Natural killer cell (primary cell): ENCODE measurements at regions not wholly inside any gene's neighbourhood (a gene's known extent, or its start where the extent isn't known, plus 50 kb on each side); places are given as distances from the start of the nearest gene placed in this dataset.

Experiments
- ATAC-seq, 3 donors: fragments of 150-1000 bp in 2 of 3; fragments of 200-7000 bp in 1 of 3; cut with Tn5 transposase; 1 replicate in 1 of 3; 2 replicates in 2 of 3; pipeline ENCODE4 v1.10.0; 2021; ENCODE audit warnings: mild to moderate bottlenecking in 2 of 3, moderate library complexity in 2 of 3
- DNase-seq, 2 donors: peaks; one replicate each; pipeline versions ENCODE4 v3.0.0 to v3.0.0-alpha.2; 2013 to 2021; ENCODE audit warnings: mixed read lengths in 1 of 2
- H3K27ac ChIP-seq: one replicate; pipeline ENCODE4 v1.5.1; 2013; ENCODE audit warnings: mild to moderate bottlenecking, low read length
- H3K27me3 ChIP-seq: one replicate; pipeline ENCODE4 v1.6.1; 2013; ENCODE audit warnings: low read length; ENCODE audit not compliant: control insufficient read depth, insufficient read depth
- H3K36me3 ChIP-seq: one replicate; pipeline ENCODE4 v1.6.1; 2013; ENCODE audit warnings: low read length; ENCODE audit not compliant: control insufficient read depth, insufficient read depth
- H3K4me1 ChIP-seq: one replicate; pipeline ENCODE4 v1.6.1; 2013; ENCODE audit warnings: low read length; ENCODE audit not compliant: control insufficient read depth, insufficient read depth
- H3K4me3 ChIP-seq: one replicate; pipeline ENCODE4 v1.5.1; 2013; ENCODE audit warnings: low read length
- H3K9me3 ChIP-seq: one replicate; pipeline ENCODE4 v1.6.1; 2013; ENCODE audit warnings: low read length; ENCODE audit not compliant: control insufficient read depth, insufficient read depth
- H3K27ac Mint-ChIP-seq, 2 donors: one replicate each; pipeline ENCODE4 v1.8.0; 2022; ENCODE audit warnings: mild to moderate bottlenecking in 2 of 2, mixed read lengths in 2 of 2, moderate library complexity in 1 of 2
- H3K27me3 Mint-ChIP-seq, 2 donors: one replicate each; pipeline ENCODE4 v1.8.0; 2022; ENCODE audit warnings: low read depth in 2 of 2, mixed read lengths in 2 of 2
- H3K36me3 Mint-ChIP-seq: one replicate; pipeline ENCODE4 v1.8.0; 2022; ENCODE audit warnings: mixed read lengths
- H3K4me1 Mint-ChIP-seq, 2 donors: one replicate each; pipeline ENCODE4 v1.8.0; 2022; ENCODE audit warnings: mixed read lengths in 2 of 2
- H3K4me3 Mint-ChIP-seq: one replicate; pipeline ENCODE4 v1.8.0; 2022; ENCODE audit warnings: mild to moderate bottlenecking, moderate library complexity, mixed read lengths
- H3K9me3 Mint-ChIP-seq, 2 donors: one replicate each; pipeline ENCODE4 v1.8.0; 2022; ENCODE audit warnings: mixed read lengths in 2 of 2
- whole genome bisulfite sequencing: methylation state at CpG from one replicate; pipeline ENCODE4 v1.1.7; 2013; ENCODE audit warnings: missing lambda C conversion rate; ENCODE audit not compliant: insufficient coverage; 5-methylcytosine and 5-hydroxymethylcytosine counted together
- intact Hi-C: fragments of 100-400 bp; cut with micrococcal nuclease; formaldehyde crosslinking; loops from one replicate; pipeline ENCODE4 v1.14.2; 2022
- TF ChIP-seq, protein P1 (sequence below): fragments of 200-600 bp; IDR thresholded peaks from one replicate; pipeline ENCODE4 v1.8.0; 2022; ENCODE audit warnings: antibody characterized with exemption

DNA sequence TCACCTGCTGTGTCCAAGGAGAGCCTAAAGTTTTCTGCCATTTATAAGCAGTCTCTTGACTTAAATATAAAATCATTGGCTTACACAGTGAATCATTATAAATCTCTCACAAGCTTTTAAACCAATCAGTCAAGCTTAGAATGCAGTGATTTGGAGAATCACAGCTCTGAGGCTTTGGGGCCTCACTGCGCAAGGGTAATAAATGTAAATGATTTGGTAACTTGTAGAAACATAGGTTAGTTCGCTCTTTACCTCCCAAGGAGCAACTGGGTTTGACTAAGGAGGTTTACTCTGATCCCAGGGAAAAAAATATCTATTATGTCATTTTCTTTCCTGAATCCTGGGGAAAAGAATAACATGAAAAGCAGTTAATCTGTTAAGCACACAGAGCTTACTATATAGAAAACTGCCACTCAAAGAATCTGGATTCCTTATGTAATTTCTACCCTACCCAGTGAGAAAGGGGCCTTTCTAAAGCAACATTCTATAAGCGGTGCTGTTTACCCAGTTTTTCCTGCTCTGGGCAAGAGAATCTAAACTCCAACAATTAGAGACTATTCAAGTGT, 128.2 kb downstream of the MZT1 start:
- TF ChIP-seq, protein P1, sequence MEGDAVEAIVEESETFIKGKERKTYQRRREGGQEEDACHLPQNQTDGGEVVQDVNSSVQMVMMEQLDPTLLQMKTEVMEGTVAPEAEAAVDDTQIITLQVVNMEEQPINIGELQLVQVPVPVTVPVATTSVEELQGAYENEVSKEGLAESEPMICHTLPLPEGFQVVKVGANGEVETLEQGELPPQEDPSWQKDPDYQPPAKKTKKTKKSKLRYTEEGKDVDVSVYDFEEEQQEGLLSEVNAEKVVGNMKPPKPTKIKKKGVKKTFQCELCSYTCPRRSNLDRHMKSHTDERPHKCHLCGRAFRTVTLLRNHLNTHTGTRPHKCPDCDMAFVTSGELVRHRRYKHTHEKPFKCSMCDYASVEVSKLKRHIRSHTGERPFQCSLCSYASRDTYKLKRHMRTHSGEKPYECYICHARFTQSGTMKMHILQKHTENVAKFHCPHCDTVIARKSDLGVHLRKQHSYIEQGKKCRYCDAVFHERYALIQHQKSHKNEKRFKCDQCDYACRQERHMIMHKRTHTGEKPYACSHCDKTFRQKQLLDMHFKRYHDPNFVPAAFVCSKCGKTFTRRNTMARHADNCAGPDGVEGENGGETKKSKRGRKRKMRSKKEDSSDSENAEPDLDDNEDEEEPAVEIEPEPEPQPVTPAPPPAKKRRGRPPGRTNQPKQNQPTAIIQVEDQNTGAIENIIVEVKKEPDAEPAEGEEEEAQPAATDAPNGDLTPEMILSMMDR = no peak
- H3K4me3 ChIP-seq = no peak overlapping the region
- ATAC-seq = no peak
- no peak overlapping the region for H3K27ac ChIP-seq
- 71% methylated on average over 3 of the region's 3 CpGs for WGBS
- H3K27me3 ChIP-seq = no peaks in the 10 kb centered on the region
- H3K36me3 ChIP-seq = no peaks in the 10 kb centered on the region
- H3K9me3 ChIP-seq = no peaks in the 10 kb centered on the region
- H3K4me3 Mint-ChIP-seq = no peak overlapping the region
- no peaks in the 10 kb centered on the region for H3K4me1 ChIP-seq
- no peak for DNase-seq
- no peaks in the 10 kb centered on the region for H3K4me1 Mint-ChIP-seq
- no peak overlapping the region for H3K27ac Mint-ChIP-seq
- intact Hi-C loops = no loop called here
- H3K9me3 Mint-ChIP-seq = peaks cover 2 to 6% of the 10 kb centered on the region in 2 donors
- no peaks in the 10 kb centered on the region for H3K27me3 Mint-ChIP-seq
- H3K36me3 Mint-ChIP-seq = no peaks in the 10 kb centered on the region

DNA sequence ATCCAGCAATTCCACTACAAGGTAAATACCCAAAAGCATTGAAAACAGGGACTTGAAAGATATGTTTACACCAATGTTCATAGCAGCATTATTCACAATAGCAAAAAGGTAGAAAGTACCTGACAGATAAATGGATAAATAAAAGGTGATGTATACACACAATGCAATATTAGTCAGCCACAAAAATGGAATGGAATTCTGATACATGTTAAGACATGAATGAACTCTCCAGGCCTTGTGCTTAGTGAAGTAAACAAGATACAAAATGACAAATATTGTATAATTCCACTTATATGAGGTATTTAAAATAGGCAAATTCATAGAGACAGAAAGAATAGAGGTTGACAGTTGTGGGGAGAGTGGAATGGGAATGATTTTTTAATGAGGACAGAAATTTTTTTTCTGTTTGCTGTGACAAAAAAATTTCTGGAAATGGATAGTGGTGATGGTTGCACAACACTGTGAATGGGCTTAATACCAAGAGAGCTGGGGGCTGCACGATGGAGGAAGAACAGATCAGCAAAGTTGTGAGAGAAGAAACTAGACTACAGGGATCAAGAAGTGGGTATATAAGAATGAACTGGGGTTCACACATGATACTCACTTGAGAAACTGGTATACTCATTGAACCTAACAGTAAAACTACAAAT, 137.2 kb downstream of the MZT1 start:
- ATAC-seq (no peak), DNase-seq (no peak)
- H3K27ac Mint-ChIP-seq = no peak overlapping the region
- no peaks in the 10 kb centered on the region for H3K27me3 Mint-ChIP-seq
- Histone ChIP-seq H3K36me3 (no peaks in the 10 kb centered on the region), H3K9me3 (no peaks in the 10 kb centered on the region), H3K4me1 (no peaks in the 10 kb centered on the region), H3K27me3 (no peaks in the 10 kb centered on the region), H3K27ac (no peak overlapping the region), H3K4me3 (no peak overlapping the region)
- 94% methylated on average over 1 of the region's 1 CpG for WGBS
- peaks cover 5 to 8% of the 10 kb centered on the region in 2 donors for H3K9me3 Mint-ChIP-seq
- no peaks in the 10 kb centered on the region for H3K4me1 Mint-ChIP-seq
- no peak overlapping the region for H3K4me3 Mint-ChIP-seq
- H3K36me3 Mint-ChIP-seq = no peaks in the 10 kb centered on the region
- intact Hi-C loops = no loop called here
- TF ChIP-seq, protein P1 = no peak

DNA sequence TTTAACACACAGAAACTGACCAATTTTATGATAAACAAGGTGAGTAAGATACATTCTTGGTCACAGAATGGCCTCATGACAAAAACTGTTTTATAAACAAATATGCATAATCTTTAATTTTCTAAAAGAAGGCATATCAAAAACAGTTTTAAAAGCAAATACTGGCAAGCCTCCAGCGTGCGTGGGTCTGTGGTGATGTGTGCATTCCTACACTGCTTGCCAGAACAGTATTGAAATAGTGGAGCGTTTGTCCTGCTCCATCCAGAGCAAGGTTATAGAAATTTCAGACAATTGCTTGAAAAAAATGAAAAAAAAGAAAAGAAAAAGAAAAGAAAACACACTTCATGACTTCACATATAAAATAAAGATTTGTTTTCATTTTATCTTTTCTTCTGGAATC, 140.9 kb downstream of the MZT1 start:
- no peaks in the 10 kb centered on the region for H3K4me1 Mint-ChIP-seq
- whole genome bisulfite sequencing = 90% methylated on average over 3 of the region's 3 CpGs
- Histone ChIP-seq H3K4me3 (no peak overlapping the region), H3K4me1 (no peaks in the 10 kb centered on the region), H3K36me3 (no peaks in the 10 kb centered on the region), H3K9me3 (no peaks in the 10 kb centered on the region), H3K27me3 (no peaks in the 10 kb centered on the region), H3K27ac (no peak overlapping the region)
- no peak overlapping the region for H3K4me3 Mint-ChIP-seq
- intact Hi-C loops = no loop called here
- H3K36me3 Mint-ChIP-seq = no peaks in the 10 kb centered on the region
- TF ChIP-seq, protein P1 = no peak
- DNase-seq = no peak
- H3K27me3 Mint-ChIP-seq = no peaks in the 10 kb centered on the region
- ATAC-seq = no peak
- no peak overlapping the region for H3K27ac Mint-ChIP-seq
- H3K9me3 Mint-ChIP-seq = peaks cover 3 to 7% of the 10 kb centered on the region in 2 donors

DNA sequence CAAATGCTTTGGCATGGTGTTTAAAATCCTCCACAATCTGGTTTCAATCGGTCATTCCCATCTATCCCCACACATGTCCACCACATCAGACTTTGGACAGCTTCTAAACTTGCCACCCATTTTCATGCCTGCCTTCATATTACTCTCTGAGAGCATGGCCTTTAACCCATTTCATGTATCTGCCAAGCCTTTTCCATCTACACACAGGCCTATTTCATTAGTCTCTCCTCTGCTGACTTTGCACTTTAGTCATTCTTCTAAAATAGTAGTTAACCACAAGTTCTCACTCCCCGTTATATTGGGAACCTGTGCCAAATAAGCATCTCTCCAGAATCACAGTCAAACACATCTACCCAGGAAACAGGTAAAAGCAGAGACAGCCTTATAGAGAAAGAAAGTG, 142.2 kb downstream of the MZT1 start:
- Histone ChIP-seq H3K27me3 (no peaks in the 10 kb centered on the region), H3K4me1 (no peaks in the 10 kb centered on the region), H3K27ac (no peak overlapping the region), H3K36me3 (no peaks in the 10 kb centered on the region), H3K4me3 (no peak overlapping the region), H3K9me3 (no peaks in the 10 kb centered on the region)
- H3K36me3 Mint-ChIP-seq = no peaks in the 10 kb centered on the region
- 54% methylated on average over 2 of the region's 2 CpGs for WGBS
- H3K4me1 Mint-ChIP-seq = no peaks in the 10 kb centered on the region
- H3K4me3 Mint-ChIP-seq = no peak overlapping the region
- no peaks in the 10 kb centered on the region for H3K27me3 Mint-ChIP-seq
- peaks cover 3 to 7% of the 10 kb centered on the region in 2 donors for H3K9me3 Mint-ChIP-seq
- intact Hi-C loops = no loop called here
- H3K27ac Mint-ChIP-seq = no peak overlapping the region
- DNase-seq = no peak
- ATAC-seq = no peak
- TF ChIP-seq, protein P1 = no peak
